ENCODE measurements at regions not wholly inside any gene's neighbourhood (a gene's known extent, or its start where the extent isn't known, plus 50 kb on each side); places are given as distances from the start of the nearest gene placed in this dataset.
"Not testable (repeated sequence)": the region's sequence is repeated elsewhere in the genome, so short reads cannot be mapped to it uniquely, and the experiment has no call there.

DNA sequence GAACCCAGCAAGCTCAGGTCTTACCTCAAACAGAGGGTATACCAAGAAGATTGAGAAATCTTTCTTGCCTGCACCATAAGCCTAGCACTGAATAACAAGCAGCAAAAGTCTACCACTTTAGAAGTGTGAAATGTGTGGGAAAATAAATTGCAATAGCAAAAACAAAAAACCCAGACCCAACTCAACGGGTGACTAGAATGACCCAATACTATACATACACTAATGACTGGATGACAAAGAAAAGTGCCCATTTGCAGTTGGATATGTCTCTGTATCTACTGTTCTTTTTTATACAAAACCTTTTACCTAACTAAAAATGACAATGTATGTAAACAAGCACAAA, 950.6 kb downstream of the TRIB2 start:
- Histone ChIP-seq H3K4me1 (ENCODE audit: control insufficient read depth, extremely low read depth, insufficient read depth, low read length) (no peaks in the 10 kb centered on the region), H3K9ac (ENCODE audit: insufficient read depth, low read length) (no peak overlapping the region), H3K4me3 (replicated peaks in 1 of 4; ENCODE audit: control extremely low read depth in 1 of 4, insufficient read depth in 1 of 4, low read depth in 3 of 4, low read length in 4 of 4) (no peak overlapping the region), H3K27ac (ENCODE audit: insufficient read depth, low read length) (no peak overlapping the region), H3K9me3 (ENCODE audit: control insufficient read depth, insufficient read depth, low read depth, low read length) (no peaks in the 10 kb centered on the region), H3K27me3 (ENCODE audit: control insufficient read depth, insufficient read depth, low read length) (no peaks in the 10 kb centered on the region), H4K20me1 (ENCODE audit: control insufficient read depth, extremely low read depth, insufficient read depth, low read length) (no peaks in the 10 kb centered on the region), H3K79me2 (ENCODE audit: control insufficient read depth, insufficient read depth, low read length) (no peaks in the 10 kb centered on the region), H3K36me3 (ENCODE audit: control insufficient read depth, insufficient read depth, low read length) (no peaks in the 10 kb centered on the region), H3K4me2 (ENCODE audit: extremely low read depth, insufficient read depth, low read length) (no peak overlapping the region), H2AFZ (ENCODE audit: low read length) (no peak overlapping the region)
- TF ChIP-seq, protein P1, sequence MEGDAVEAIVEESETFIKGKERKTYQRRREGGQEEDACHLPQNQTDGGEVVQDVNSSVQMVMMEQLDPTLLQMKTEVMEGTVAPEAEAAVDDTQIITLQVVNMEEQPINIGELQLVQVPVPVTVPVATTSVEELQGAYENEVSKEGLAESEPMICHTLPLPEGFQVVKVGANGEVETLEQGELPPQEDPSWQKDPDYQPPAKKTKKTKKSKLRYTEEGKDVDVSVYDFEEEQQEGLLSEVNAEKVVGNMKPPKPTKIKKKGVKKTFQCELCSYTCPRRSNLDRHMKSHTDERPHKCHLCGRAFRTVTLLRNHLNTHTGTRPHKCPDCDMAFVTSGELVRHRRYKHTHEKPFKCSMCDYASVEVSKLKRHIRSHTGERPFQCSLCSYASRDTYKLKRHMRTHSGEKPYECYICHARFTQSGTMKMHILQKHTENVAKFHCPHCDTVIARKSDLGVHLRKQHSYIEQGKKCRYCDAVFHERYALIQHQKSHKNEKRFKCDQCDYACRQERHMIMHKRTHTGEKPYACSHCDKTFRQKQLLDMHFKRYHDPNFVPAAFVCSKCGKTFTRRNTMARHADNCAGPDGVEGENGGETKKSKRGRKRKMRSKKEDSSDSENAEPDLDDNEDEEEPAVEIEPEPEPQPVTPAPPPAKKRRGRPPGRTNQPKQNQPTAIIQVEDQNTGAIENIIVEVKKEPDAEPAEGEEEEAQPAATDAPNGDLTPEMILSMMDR (conservative IDR thresholded peaks at IDR 0.05 in 1 of 2, IDR thresholded peaks at IDR 0.05 in 1 of 2; ENCODE audit: low read depth in 1 of 2, low read length in 2 of 2): no peak
- no peak for TF ChIP-seq EZH2 (IDR thresholded peaks at IDR 0.05; ENCODE audit: low read length, missing control alignments)
- no peak for DNase-seq (ENCODE audit: low read depth in 2 of 2)

DNA sequence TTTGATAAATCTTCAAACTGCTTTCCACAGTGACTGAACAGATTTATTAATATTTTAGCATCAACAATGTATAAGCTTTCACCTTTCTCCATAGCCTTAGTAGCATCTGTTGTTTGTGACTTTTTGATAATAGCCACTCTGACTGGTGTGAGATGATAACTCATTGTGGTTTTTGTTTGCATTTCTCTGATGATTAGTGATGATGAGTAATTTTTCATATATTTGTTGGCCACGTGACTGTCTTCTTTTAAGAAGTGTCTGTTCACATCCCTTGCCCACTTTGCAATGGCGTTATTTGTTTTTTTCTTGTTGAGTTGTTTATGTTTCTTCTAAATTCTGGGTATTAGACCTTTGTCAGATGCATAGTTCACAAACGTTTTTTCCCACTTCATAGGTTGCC, 952.9 kb downstream of the TRIB2 start:
- Histone ChIP-seq H3K4me2 (ENCODE audit: extremely low read depth, insufficient read depth, low read length) (no peak overlapping the region), H3K27ac (ENCODE audit: insufficient read depth, low read length) (no peak overlapping the region), H3K4me3 (replicated peaks in 1 of 4; ENCODE audit: control extremely low read depth in 1 of 4, insufficient read depth in 1 of 4, low read depth in 3 of 4, low read length in 4 of 4) (no peak overlapping the region), H3K27me3 (ENCODE audit: control insufficient read depth, insufficient read depth, low read length) (no peaks in the 10 kb centered on the region), H3K4me1 (ENCODE audit: control insufficient read depth, extremely low read depth, insufficient read depth, low read length) (no peaks in the 10 kb centered on the region), H3K9ac (ENCODE audit: insufficient read depth, low read length) (no peak overlapping the region), H3K9me3 (ENCODE audit: control insufficient read depth, insufficient read depth, low read depth, low read length) (no peaks in the 10 kb centered on the region), H3K36me3 (ENCODE audit: control insufficient read depth, insufficient read depth, low read length) (no peaks in the 10 kb centered on the region), H2AFZ (ENCODE audit: low read length) (no peak overlapping the region), H4K20me1 (ENCODE audit: control insufficient read depth, extremely low read depth, insufficient read depth, low read length) (no peaks in the 10 kb centered on the region), H3K79me2 (ENCODE audit: control insufficient read depth, insufficient read depth, low read length) (no peaks in the 10 kb centered on the region)
- TF ChIP-seq EZH2 (IDR thresholded peaks at IDR 0.05; ENCODE audit: low read length, missing control alignments): no peak
- TF ChIP-seq, protein P1 (conservative IDR thresholded peaks at IDR 0.05 in 1 of 2, IDR thresholded peaks at IDR 0.05 in 1 of 2; ENCODE audit: low read depth in 1 of 2, low read length in 2 of 2): no peak
- DNase-seq (ENCODE audit: low read depth in 2 of 2): no peak

DNA sequence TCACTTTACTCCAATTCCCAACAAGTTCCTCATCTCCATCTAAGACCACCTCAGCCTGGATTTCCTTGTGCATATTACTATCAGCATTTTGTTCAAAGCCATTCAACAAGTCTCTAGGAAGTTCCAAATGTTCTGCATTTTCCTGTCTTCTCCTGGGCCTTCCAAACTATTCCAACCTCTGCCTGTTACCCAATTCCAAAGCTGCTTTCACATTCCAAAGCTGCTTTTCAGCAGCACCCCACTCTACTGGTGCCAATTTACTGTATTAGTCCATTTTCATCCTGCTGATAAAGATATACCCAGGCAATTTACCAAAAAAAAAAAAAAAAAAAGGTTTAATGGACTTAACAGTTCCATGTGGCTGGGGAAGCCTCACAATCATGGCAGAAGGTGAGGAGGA, 957.1 kb downstream of the TRIB2 start:
- H3K9me3 ChIP-seq (ENCODE audit: control insufficient read depth, insufficient read depth, low read depth, low read length); H3K4me3 ChIP-seq (replicated peaks in 1 of 4; ENCODE audit: control extremely low read depth in 1 of 4, insufficient read depth in 1 of 4, low read depth in 3 of 4, low read length in 4 of 4); H2AFZ ChIP-seq (ENCODE audit: low read length); H3K4me2 ChIP-seq (ENCODE audit: extremely low read depth, insufficient read depth, low read length); H3K27ac ChIP-seq (ENCODE audit: insufficient read depth, low read length); H3K9ac ChIP-seq (ENCODE audit: insufficient read depth, low read length); H3K4me1 ChIP-seq (ENCODE audit: control insufficient read depth, extremely low read depth, insufficient read depth, low read length); H3K79me2 ChIP-seq (ENCODE audit: control insufficient read depth, insufficient read depth, low read length); H3K36me3 ChIP-seq (ENCODE audit: control insufficient read depth, insufficient read depth, low read length); H3K27me3 ChIP-seq (ENCODE audit: control insufficient read depth, insufficient read depth, low read length); H4K20me1 ChIP-seq (ENCODE audit: control insufficient read depth, extremely low read depth, insufficient read depth, low read length): not testable (repeated sequence)
- peak in 1 of 2 donors; percentile 39 for DNase-seq (ENCODE audit: low read depth in 2 of 2)

DNA sequence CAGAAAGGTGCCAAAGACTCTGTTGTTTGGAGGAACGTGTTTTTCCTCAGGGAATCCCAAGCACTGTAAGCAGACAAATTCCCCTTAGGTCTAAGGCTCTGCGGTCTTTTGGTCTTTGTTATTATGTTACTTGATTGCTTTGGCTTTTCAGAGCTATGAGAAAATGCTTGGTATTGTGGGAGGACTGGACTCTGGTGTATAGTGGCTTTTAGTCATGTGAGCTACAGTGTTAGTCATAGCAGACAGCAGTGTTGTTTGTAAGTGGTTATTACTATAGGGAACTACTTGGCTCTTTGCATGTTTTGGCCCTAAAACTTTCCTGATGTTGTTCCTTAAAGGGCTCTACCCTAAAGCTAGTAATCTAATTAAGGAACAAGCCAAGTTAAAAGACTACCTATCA, 956.2 kb upstream of the LRATD1 start:
- H3K27ac ChIP-seq (ENCODE audit: insufficient read depth, low read length): no peak overlapping the region
- H3K4me2 ChIP-seq (ENCODE audit: extremely low read depth, insufficient read depth, low read length): no peak overlapping the region
- no peak overlapping the region for H2AFZ ChIP-seq (ENCODE audit: low read length)
- H4K20me1 ChIP-seq (ENCODE audit: control insufficient read depth, extremely low read depth, insufficient read depth, low read length): no peaks in the 10 kb centered on the region
- no peaks in the 10 kb centered on the region for H3K36me3 ChIP-seq (ENCODE audit: control insufficient read depth, insufficient read depth, low read length)
- peak; percentile 59 to 91 for DNase-seq (ENCODE audit: low read depth in 2 of 2)
- no peaks in the 10 kb centered on the region for H3K9me3 ChIP-seq (ENCODE audit: control insufficient read depth, insufficient read depth, low read depth, low read length)
- no peaks in the 10 kb centered on the region for H3K4me1 ChIP-seq (ENCODE audit: control insufficient read depth, extremely low read depth, insufficient read depth, low read length)
- H3K79me2 ChIP-seq (ENCODE audit: control insufficient read depth, insufficient read depth, low read length): no peaks in the 10 kb centered on the region
- H3K4me3 ChIP-seq (replicated peaks in 1 of 4; ENCODE audit: control extremely low read depth in 1 of 4, insufficient read depth in 1 of 4, low read depth in 3 of 4, low read length in 4 of 4): no peak overlapping the region
- H3K27me3 ChIP-seq (ENCODE audit: control insufficient read depth, insufficient read depth, low read length): no peaks in the 10 kb centered on the region
- TF ChIP-seq, protein P1 (conservative IDR thresholded peaks at IDR 0.05 in 1 of 2, IDR thresholded peaks at IDR 0.05 in 1 of 2; ENCODE audit: low read depth in 1 of 2, low read length in 2 of 2): no peak
- no peak for TF ChIP-seq EZH2 (IDR thresholded peaks at IDR 0.05; ENCODE audit: low read length, missing control alignments)
- no peak overlapping the region for H3K9ac ChIP-seq (ENCODE audit: insufficient read depth, low read length)
